IPS-18a (cell line): ENCODE measurements at regions not wholly inside any gene's neighbourhood (a gene's known extent, or its start where the extent isn't known, plus 50 kb on each side); places are given as distances from the start of the nearest gene placed in this dataset.
A peak's percentile ranks its signal among the peaks of the same experiment; 100 is the strongest.

Source experiments
- H3K27ac ChIP-seq: one replicate; pipeline ENCODE4 v1.5.1; 2013; ENCODE audit warnings: low read length
- H3K27me3 ChIP-seq: one replicate; pipeline ENCODE4 v1.6.1; 2013; ENCODE audit warnings: mild to moderate bottlenecking, low read length; ENCODE audit not compliant: control insufficient read depth, insufficient read depth
- H3K36me3 ChIP-seq: one replicate; pipeline ENCODE4 v1.6.1; 2013; ENCODE audit warnings: low read depth, low read length; ENCODE audit not compliant: control insufficient read depth
- H3K4me1 ChIP-seq: one replicate; pipeline ENCODE4 v1.6.1; 2013; ENCODE audit warnings: low read depth, low read length; ENCODE audit not compliant: control insufficient read depth
- H3K4me3 ChIP-seq: one replicate; pipeline ENCODE4 v1.5.1; 2013; ENCODE audit warnings: low read length
- H3K9ac ChIP-seq: one replicate; pipeline ENCODE4 v1.6.1; 2013; ENCODE audit warnings: mild to moderate bottlenecking, low read length, moderate library complexity
- H3K9me3 ChIP-seq: one replicate; pipeline ENCODE4 v1.6.1; 2013; ENCODE audit warnings: low read depth, low read length; ENCODE audit not compliant: control insufficient read depth

DNA sequence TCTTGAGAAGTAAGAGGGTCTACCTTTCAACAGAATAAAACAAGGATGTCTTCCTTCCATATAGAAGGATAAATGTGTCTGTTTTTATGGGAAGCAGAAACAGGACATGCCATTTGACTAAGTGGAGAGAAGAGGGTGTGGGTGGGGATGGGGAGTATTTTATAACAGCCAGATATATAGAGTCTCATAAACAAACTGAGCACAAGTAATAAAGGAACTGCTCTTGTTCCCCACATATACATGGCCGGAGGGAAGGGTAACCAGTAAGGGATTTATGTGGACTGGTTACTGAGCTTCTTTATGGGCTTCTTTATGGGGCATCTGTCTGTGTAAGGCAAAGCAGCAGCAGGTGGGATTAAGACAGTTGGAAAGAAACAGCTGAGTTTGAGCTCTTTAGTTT is 558.1 kb downstream of the REEP3 start:
- H3K27ac ChIP-seq = no peak overlapping the region
- no peaks in the 10 kb centered on the region for H3K36me3 ChIP-seq
- no peaks in the 10 kb centered on the region for H3K9me3 ChIP-seq
- H3K9ac ChIP-seq = no peak overlapping the region
- H3K4me3 ChIP-seq = no peak overlapping the region
- H3K4me1 ChIP-seq = no peaks in the 10 kb centered on the region
- no peaks in the 10 kb centered on the region for H3K27me3 ChIP-seq

DNA sequence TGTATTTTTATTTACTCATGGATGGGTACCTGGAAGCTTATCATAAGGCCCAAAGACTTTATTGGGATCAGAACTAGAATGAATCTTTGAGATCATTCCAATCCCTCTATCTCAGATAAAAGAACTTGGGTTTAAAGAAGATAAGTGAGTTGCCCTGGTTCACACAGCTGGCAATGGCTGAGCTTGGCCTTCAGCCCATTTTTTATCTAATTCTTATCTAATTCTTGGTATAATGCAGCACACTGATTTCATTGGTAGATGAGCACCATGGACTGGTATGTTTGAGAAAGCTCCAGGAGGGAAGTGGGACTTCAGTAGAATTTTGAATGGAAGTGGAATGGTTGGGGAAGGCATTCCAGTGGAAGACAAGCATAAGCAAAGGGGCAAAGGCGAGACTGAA is 558.9 kb downstream of the REEP3 start:
- Histone ChIP-seq H3K9me3 (no peaks in the 10 kb centered on the region), H3K27ac (no peak overlapping the region), H3K36me3 (no peaks in the 10 kb centered on the region), H3K4me3 (no peak overlapping the region), H3K9ac (no peak overlapping the region), H3K27me3 (no peaks in the 10 kb centered on the region), H3K4me1 (peaks cover under 1% of the 10 kb centered on the region)

- Histone ChIP-seq H3K9me3 (no peaks in the 10 kb centered on the region), H3K36me3 (no peaks in the 10 kb centered on the region), H3K4me3 (no peak overlapping the region), H3K27ac (no peak overlapping the region), H3K9ac (no peak overlapping the region), H3K27me3 (peaks cover 11% of the 10 kb centered on the region), H3K4me1 (peaks cover 18% of the 10 kb centered on the region)
Observed at GRCh38 chr10:64081947-64082482, 560.8 kb downstream of the REEP3 start.

DNA sequence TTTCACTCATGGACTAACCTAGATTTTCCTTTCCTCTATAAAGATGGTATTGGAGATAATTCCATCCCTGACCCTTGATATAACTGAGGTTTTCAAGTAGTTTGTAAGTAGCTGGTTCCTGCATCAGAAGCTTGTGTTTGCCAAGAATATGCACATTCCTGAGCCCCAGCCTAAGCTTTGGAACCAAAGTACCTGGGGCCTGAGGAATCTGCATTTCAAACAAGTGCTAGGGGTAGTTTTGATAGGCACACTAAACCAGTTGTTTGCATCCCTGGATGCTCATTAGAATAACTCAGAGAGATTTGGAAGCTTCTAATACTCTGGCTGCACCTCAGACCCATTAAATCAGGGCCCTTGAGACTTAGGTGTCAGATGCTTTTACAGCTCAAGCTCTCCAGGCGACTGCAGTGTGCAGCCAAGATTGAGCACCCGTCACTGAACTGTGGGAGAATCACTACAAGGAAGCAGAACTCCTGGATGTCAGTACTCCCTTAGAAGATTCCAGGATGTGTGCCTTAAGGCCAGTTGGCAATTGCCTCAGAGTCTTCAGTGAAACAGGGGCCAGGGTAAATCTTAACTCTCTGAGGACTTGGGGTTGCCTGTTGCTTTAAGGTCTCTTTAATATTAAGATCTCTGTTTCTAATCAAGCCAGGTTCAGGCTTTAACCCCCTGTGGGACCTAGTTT is 565.0 kb downstream of the REEP3 start:
- no peak overlapping the region for H3K9ac ChIP-seq
- H3K27ac ChIP-seq = no peak overlapping the region
- H3K27me3 ChIP-seq = peaks cover 22% of the 10 kb centered on the region
- H3K9me3 ChIP-seq = no peaks in the 10 kb centered on the region
- H3K4me3 ChIP-seq = peak overlapping the region; percentile 4
- no peaks in the 10 kb centered on the region for H3K36me3 ChIP-seq
- peaks cover 18% of the 10 kb centered on the region for H3K4me1 ChIP-seq

- Histone ChIP-seq H3K9me3 (no peaks in the 10 kb centered on the region), H3K4me3 (no peak overlapping the region), H3K9ac (no peak overlapping the region), H3K27me3 (peaks cover 22% of the 10 kb centered on the region), H3K36me3 (no peaks in the 10 kb centered on the region), H3K27ac (no peak overlapping the region), H3K4me1 (peaks cover 18% of the 10 kb centered on the region)
Observed at GRCh38 chr10:64089648-64090047, 568.4 kb downstream of the REEP3 start.

GRCh38 chr10:64090865-64091264 is 569.7 kb downstream of the REEP3 start:
- peaks cover 15% of the 10 kb centered on the region for H3K27me3 ChIP-seq
- no peaks in the 10 kb centered on the region for H3K9me3 ChIP-seq
- no peak overlapping the region for H3K4me3 ChIP-seq
- H3K9ac ChIP-seq = no peak overlapping the region
- no peak overlapping the region for H3K27ac ChIP-seq
- peaks cover 10% of the 10 kb centered on the region for H3K4me1 ChIP-seq
- H3K36me3 ChIP-seq = no peaks in the 10 kb centered on the region

GRCh38 chr10:64091897-64092296 is 570.7 kb downstream of the REEP3 start:
- Histone ChIP-seq H3K4me3 (no peak overlapping the region), H3K9ac (no peak overlapping the region), H3K27me3 (peaks cover 13% of the 10 kb centered on the region), H3K9me3 (no peaks in the 10 kb centered on the region), H3K36me3 (no peaks in the 10 kb centered on the region), H3K27ac (no peak overlapping the region), H3K4me1 (peaks cover 1% of the 10 kb centered on the region)

DNA sequence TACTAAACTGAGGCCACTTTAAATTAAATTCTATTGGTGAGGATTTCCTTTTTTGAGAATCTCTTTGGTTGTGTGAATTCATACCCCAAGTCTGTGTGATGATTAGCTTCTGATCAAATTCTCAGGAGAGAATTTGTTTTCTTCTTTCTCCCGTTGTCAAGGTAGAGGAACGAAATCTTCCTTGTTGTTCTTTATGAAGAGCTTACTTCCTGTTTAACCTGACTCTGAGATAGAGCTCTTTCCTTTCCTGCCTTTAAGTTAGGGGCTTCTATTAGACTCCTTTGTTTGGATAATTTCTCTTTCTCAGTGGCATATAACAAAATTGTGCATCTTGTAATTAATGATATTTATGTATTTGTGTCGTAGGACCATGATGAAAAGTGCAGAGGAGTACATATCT is 572.1 kb downstream of the REEP3 start:
- no peak overlapping the region for H3K9ac ChIP-seq
- H3K4me1 ChIP-seq = no peaks in the 10 kb centered on the region
- no peaks in the 10 kb centered on the region for H3K27me3 ChIP-seq
- no peaks in the 10 kb centered on the region for H3K9me3 ChIP-seq
- no peak overlapping the region for H3K27ac ChIP-seq
- no peak overlapping the region for H3K4me3 ChIP-seq
- H3K36me3 ChIP-seq = no peaks in the 10 kb centered on the region

GRCh38 chr10:64093946-64094535 is 572.8 kb downstream of the REEP3 start:
- Histone ChIP-seq H3K4me3 (no peak overlapping the region), H3K9ac (no peak overlapping the region), H3K4me1 (no peaks in the 10 kb centered on the region), H3K27me3 (no peaks in the 10 kb centered on the region), H3K36me3 (no peaks in the 10 kb centered on the region), H3K27ac (no peak overlapping the region), H3K9me3 (no peaks in the 10 kb centered on the region)

DNA sequence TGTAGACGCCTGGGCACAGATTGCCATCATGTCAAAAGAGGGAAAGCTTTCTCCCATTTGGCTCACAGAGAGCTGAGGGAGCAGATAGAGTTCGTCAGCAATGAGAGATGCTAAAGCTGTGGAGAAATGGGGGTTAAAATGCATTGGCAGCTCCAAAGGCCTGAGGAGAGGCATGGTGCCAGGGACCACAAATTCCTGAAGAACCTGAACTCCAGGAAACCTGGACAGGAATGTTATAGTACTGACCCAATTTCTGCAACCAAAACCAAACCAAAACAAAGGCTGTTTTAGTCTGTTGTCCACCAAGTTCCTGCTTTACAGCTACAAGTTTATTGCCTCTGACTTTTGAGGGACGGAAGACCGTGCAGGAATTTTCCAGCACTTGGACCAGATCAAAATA is 575.7 kb downstream of the REEP3 start:
- Histone ChIP-seq H3K27ac (no peak overlapping the region), H3K36me3 (no peaks in the 10 kb centered on the region), H3K9ac (no peak overlapping the region), H3K27me3 (no peaks in the 10 kb centered on the region), H3K9me3 (no peaks in the 10 kb centered on the region), H3K4me1 (no peaks in the 10 kb centered on the region), H3K4me3 (no peak overlapping the region)

DNA sequence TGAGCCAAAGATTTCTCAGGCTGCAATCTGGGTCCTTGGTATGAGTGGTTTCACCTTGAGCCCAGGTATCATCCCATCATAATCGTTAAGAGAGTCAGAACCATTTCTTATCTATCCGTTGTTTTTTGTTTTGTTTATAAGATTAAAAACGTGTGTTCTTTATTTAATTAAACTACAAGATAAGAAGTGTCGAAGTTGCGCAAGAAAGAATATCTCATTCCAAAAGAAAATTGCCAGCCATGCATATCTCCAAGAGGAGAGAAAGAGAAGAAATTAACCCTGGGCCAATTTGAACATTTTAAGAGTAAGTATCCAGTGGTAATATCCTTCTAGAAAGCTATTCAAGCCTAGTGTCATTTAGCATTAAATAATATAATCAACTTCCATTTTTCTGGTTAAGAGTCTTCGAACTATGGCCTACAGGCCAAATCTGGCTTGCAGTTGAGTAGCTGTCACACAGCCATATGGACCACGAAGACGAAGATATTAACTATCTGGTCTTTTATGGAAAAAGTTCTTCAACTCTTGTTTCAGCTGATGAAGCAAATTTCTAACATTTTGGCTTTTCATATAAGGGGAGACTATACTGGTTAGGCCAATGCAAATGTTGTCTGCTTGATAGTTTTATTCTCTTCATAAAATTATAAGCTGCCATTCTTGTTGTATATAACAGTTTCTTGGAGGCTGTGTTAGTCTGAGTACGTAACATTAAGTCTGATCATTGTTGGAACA is 576.4 kb downstream of the REEP3 start:
- no peak overlapping the region for H3K4me3 ChIP-seq
- no peak overlapping the region for H3K9ac ChIP-seq
- H3K9me3 ChIP-seq = no peaks in the 10 kb centered on the region
- no peak overlapping the region for H3K27ac ChIP-seq
- no peaks in the 10 kb centered on the region for H3K4me1 ChIP-seq
- no peaks in the 10 kb centered on the region for H3K27me3 ChIP-seq
- no peaks in the 10 kb centered on the region for H3K36me3 ChIP-seq
